OCI-LY7 (cell line): ENCODE measurements at regions not wholly inside any gene's neighbourhood (a gene's known extent, or its start where the extent isn't known, plus 50 kb on each side); places are given as distances from the start of the nearest gene placed in this dataset.

ENCODE experiments used
- BruUV-seq: library from RNA; stranded (reverse); fragments of 400-500 nt; replicated peaks from 2 replicates; lab custom pipeline; 2021; lab: Mats Ljungman, UMichigan
- CTCF ChIA-PET: fragments of 300-600 bp; sonication (Branson Sonifier 250); formaldehyde crosslinking; loops from one replicate; lab custom pipeline; 2022; ENCODE audit warnings: antibody characterized with exemption; ENCODE audit not compliant: unreplicated experiment; lab: Charles Lee
- POLR2A ChIA-PET: fragments of 300-600 bp; sonication (Branson Sonifier 250); formaldehyde crosslinking; loops from one replicate; lab custom pipeline; 2022; ENCODE audit warnings: antibody characterized with exemption; lab: Charles Lee
- DNase-seq: peaks from one replicate; pipeline ENCODE4 v3.0.0-alpha.2; 2015; ENCODE audit warnings: low spot score
- H2AFZ ChIP-seq: fragments of 200-600 bp; sonication (generic), shearing (Covaris generic); 2 replicates; pipeline ENCODE4 v1.6.1; 2014; ENCODE audit warnings: mild to moderate bottlenecking, antibody characterized with exemption, low read length, moderate library complexity
- H3K27ac ChIP-seq: fragments of 200-600 bp; sonication (generic); 2 replicates; pipeline ENCODE4 v1.5.1; 2014; ENCODE audit warnings: mixed run types, low read depth, mild to moderate bottlenecking, moderate library complexity, low read length, inconsistent platforms; ENCODE audit not compliant: poor library complexity, severe bottlenecking
- H3K36me3 ChIP-seq: fragments of 200-600 bp; sonication (generic); 2 replicates; pipeline ENCODE4 v1.6.1; 2014; ENCODE audit warnings: mild to moderate bottlenecking, antibody characterized with exemption, low read length, moderate library complexity, mixed read lengths; ENCODE audit not compliant: insufficient read depth
- H3K4me1 ChIP-seq: fragments of 200-600 bp; sonication (generic); 2 replicates; pipeline ENCODE4 v1.5.1; 2014; ENCODE audit warnings: mild to moderate bottlenecking, low read length; ENCODE audit not compliant: insufficient read depth, poor library complexity, severe bottlenecking
- H3K4me2 ChIP-seq: fragments of 200-600 bp; sonication (generic); 2 replicates; pipeline ENCODE4 v1.6.1; 2014; ENCODE audit warnings: mild to moderate bottlenecking, low read length
- H3K4me3 ChIP-seq: fragments of 200-600 bp; sonication (generic); 2 replicates; pipeline ENCODE4 v1.5.1; 2014; ENCODE audit warnings: mild to moderate bottlenecking, low read depth, low read length; ENCODE audit not compliant: poor library complexity, severe bottlenecking
- H3K79me2 ChIP-seq: fragments of 200-600 bp; sonication (generic); 2 replicates; pipeline ENCODE4 v1.6.1; 2016; ENCODE audit warnings: low read depth, mild to moderate bottlenecking, low read length, moderate library complexity, mixed read lengths; ENCODE audit not compliant: insufficient read depth
- H3K9me2 ChIP-seq: fragments of 200-600 bp; sonication (generic); 2 replicates; pipeline ENCODE4 v1.6.1; 2016; ENCODE audit warnings: mild to moderate bottlenecking, low read length, mixed read lengths; ENCODE audit not compliant: insufficient read depth
- H3K9me3 ChIP-seq: fragments of 200-600 bp; sonication (generic); 2 replicates; pipeline ENCODE4 v1.6.1; 2014; ENCODE audit warnings: mild to moderate bottlenecking, mixed run types, low read length, mixed read lengths
- H4K20me1 ChIP-seq: fragments of 200-600 bp; sonication (generic); 2 replicates; pipeline ENCODE4 v1.6.1; 2014; ENCODE audit warnings: mild to moderate bottlenecking, antibody characterized with exemption, low read length, moderate library complexity, mixed read lengths; ENCODE audit not compliant: insufficient read depth
- EZH2phosphoT487 ChIP-seq: fragments of 200-600 bp; sonication (generic); IDR thresholded peaks from 2 replicates; pipeline ENCODE4 v1.6.1; 2018; ENCODE audit warnings: low read depth, borderline replicate concordance, mild to moderate bottlenecking, mixed run types, antibody characterized with exemption, low read length, moderate library complexity, mixed read lengths
- intact Hi-C: fragments of 100-400 bp; cut with micrococcal nuclease; formaldehyde crosslinking; loops from one replicate; pipeline ENCODE4 v1.10.0; 2022; ENCODE audit not compliant: unreplicated experiment
- TF ChIP-seq, protein P1 (sequence below): fragments of 200-600 bp; sonication (generic); conservative IDR thresholded peaks from 2 replicates; pipeline ENCODE4 v1.5.1; 2014; ENCODE audit warnings: mild to moderate bottlenecking, antibody characterized with exemption, low read length, moderate library complexity, mixed read lengths

DNA sequence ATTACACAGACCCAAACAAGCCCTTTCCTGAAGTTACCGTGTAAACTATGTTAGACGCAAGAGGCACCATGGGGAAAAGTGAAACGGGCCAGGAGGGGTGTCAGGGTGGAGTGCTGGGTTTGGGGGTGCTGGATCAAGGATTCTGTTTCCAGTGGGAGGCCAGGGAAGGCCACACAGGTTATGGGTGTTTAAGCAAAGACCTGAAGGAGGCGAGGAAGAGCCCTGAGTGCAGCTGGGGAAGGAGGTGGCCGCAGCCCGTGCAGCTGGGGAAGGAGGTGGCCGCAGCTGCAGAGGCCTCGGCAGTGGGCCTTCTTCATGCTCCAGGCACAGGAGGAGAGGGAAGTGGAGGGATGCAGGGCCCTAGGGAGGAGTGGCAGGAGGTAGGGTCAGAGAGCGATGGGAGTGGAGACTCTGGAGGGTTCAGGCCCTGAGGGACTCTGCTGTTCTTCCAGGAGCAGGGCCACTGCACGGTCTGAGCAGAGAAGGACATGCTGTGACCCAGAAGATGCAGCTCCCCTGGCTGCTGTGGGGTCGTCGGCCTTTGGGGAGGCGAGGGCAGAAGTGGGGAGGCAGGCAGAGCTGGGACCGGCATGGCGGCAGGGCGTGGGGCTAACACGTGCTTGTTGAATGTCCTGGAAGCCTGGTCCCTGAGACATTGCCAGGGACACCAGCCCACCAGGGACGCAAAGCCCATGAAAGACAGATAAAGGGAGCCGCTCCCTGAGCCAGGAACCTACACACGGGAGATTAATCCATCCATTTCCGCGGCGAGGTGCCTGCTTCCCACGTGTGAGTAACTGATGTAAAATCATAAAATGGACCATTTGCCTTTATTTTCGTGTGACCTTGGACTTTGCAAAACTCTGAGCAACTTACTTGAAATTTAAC, 1049.1 kb downstream of the BRD1 start:
- H4K20me1 ChIP-seq = no peaks in the 10 kb centered on the region
- BruUV-seq = no TSS peak
- no peak for DNase-seq
- no peak overlapping the region for H2AFZ ChIP-seq
- H3K4me3 ChIP-seq = no peak overlapping the region
- H3K4me1 ChIP-seq = no peaks in the 10 kb centered on the region
- H3K9me2 ChIP-seq = no peaks in the 10 kb centered on the region
- intact Hi-C loops = no loop called here
- H3K9me3 ChIP-seq = peaks cover 16% of the 10 kb centered on the region; the same call in 1 of the 2 replicates
- H3K4me2 ChIP-seq = no peak overlapping the region
- no peaks in the 10 kb centered on the region for H3K79me2 ChIP-seq
- ChIA-PET POLR2A (no interaction called here), CTCF (no interaction called here)
- H3K36me3 ChIP-seq = no peaks in the 10 kb centered on the region
- H3K27ac ChIP-seq = no peak overlapping the region
- TF ChIP-seq, protein P1, sequence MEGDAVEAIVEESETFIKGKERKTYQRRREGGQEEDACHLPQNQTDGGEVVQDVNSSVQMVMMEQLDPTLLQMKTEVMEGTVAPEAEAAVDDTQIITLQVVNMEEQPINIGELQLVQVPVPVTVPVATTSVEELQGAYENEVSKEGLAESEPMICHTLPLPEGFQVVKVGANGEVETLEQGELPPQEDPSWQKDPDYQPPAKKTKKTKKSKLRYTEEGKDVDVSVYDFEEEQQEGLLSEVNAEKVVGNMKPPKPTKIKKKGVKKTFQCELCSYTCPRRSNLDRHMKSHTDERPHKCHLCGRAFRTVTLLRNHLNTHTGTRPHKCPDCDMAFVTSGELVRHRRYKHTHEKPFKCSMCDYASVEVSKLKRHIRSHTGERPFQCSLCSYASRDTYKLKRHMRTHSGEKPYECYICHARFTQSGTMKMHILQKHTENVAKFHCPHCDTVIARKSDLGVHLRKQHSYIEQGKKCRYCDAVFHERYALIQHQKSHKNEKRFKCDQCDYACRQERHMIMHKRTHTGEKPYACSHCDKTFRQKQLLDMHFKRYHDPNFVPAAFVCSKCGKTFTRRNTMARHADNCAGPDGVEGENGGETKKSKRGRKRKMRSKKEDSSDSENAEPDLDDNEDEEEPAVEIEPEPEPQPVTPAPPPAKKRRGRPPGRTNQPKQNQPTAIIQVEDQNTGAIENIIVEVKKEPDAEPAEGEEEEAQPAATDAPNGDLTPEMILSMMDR = no peak
- no peak for TF ChIP-seq EZH2phosphoT487

DNA sequence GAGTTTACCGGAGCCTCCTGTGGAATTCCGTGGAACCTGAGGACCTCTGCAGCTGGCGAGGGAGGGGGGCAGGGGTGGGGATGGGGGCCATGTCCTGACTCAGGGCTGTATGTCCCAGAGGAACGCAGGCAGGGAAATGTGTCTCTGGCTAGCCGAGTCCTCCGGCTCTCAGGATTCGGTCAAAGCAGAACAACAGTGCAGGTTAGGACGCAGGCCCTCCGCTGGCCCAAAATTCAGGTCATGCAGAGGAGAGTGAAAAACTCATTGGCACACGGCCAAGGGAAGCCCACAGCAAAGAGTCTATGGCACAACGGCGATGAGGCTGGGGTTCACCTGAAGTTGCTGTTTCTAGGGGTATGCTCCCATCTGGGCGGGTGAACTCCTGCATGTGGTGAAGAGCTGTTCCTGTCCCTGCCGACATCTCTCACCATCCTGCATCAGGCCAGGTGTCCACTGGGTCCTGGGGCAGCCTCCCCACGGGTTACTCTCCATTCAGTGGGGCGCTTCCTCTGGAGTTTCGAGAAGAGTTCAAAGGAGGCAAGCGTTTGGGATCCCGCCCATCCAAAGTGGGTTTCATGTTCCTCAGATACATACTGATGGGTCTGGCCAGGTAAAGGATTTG, 1055.3 kb downstream of the BRD1 start:
- H3K79me2 ChIP-seq = no peaks in the 10 kb centered on the region
- H3K4me1 ChIP-seq = no peaks in the 10 kb centered on the region
- no peak for DNase-seq
- POLR2A ChIA-PET = interaction anchor here (0.7 to 1.0 kb wide), 2 partner anchors 26 to 1652 kb away, joined by 3 read pairs; no protein-coding TSS in a partner anchor
- CTCF ChIA-PET = no interaction called here
- no TSS peak for BruUV-seq
- TF ChIP-seq, protein P1 = no peak
- no peak for TF ChIP-seq EZH2phosphoT487
- no peaks in the 10 kb centered on the region for H4K20me1 ChIP-seq
- intact Hi-C loops = no loop called here
- H3K4me3 ChIP-seq = no peak overlapping the region
- H3K9me2 ChIP-seq = no peaks in the 10 kb centered on the region
- no peak overlapping the region for H3K4me2 ChIP-seq
- H3K36me3 ChIP-seq = no peaks in the 10 kb centered on the region
- peaks cover 10% of the 10 kb centered on the region; the same call in 1 of the 2 replicates for H3K9me3 ChIP-seq
- H3K27ac ChIP-seq = no peak overlapping the region
- no peak overlapping the region for H2AFZ ChIP-seq

DNA sequence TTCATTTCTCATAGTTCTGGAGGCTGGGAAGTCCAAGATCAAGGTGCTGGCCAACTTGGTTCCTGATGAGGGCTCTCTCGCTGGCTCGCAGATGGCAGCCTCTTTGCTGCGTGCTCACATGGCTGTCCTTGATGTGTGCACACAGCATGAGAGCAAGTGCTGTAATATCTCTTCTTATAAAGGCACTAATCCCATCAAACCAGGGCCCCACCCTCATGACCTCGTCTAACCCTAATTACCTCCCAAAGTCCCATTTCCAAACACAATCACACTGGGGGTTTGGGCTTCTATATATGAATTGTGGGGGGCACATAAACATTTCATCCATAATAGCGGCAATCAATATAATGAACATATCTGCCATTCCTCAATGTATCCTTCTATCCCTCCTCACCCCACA, 1062.1 kb downstream of the BRD1 start:
- H4K20me1 ChIP-seq = no peaks in the 10 kb centered on the region
- H3K79me2 ChIP-seq = no peaks in the 10 kb centered on the region
- H3K27ac ChIP-seq = no peak overlapping the region
- H3K4me3 ChIP-seq = no peak overlapping the region
- no peaks in the 10 kb centered on the region for H3K36me3 ChIP-seq
- no peaks in the 10 kb centered on the region for H3K4me1 ChIP-seq
- no TSS peak for BruUV-seq
- intact Hi-C loops = no loop called here
- TF ChIP-seq, protein P1 = no peak
- TF ChIP-seq EZH2phosphoT487 = no peak
- no peak overlapping the region for H2AFZ ChIP-seq
- ChIA-PET CTCF (no interaction called here), POLR2A (no interaction called here)
- no peaks in the 10 kb centered on the region for H3K9me3 ChIP-seq
- no peaks in the 10 kb centered on the region for H3K9me2 ChIP-seq
- no peak for DNase-seq
- no peak overlapping the region for H3K4me2 ChIP-seq
